HT-29 (cell line): ENCODE measurements at regions not wholly inside any gene's neighbourhood (a gene's known extent, or its start where the extent isn't known, plus 50 kb on each side); places are given as distances from the start of the nearest gene placed in this dataset.
A peak's percentile ranks its signal among the peaks of the same experiment; 100 is the strongest.

Source experiments
- DNase-seq: peaks from one replicate; pipeline ENCODE4 v3.0.0-alpha.2; 2015; ENCODE audit warnings: low spot score

DNA sequence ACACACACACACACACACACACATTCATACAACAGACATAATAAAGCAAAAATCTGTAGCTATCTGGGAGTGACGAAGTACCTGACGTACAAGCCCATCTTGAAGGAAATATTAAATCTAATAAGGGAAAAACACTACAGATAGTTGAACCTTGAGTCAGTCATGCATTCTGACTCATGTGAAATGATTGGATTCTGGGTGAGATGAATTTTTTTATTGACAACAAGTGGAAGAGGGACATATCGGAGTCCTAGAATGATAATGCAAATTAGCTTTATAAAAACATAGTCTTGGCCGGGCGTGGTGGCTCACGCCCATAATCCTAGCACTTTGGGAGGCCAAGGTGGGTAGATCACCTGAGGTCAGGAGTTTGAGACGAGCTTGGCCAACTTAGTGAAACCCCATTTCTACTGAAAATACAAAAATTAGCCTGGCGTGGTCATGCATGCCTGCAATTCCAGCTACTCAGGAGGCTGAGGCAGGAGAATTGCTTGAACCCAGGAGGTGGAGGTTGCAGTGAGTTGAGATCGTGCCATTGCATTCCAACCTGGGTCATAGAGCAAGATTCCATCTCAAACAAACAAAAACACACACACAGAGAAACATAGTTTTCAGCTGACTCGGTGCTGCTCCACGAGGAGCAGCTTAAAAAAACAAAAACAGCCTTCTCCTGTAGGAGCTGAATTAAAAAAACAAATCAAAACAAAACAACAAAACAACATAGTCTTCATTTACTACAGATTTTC lies 154.4 kb upstream of the MKLN1 start:
- DNase-seq, result no peak

DNA sequence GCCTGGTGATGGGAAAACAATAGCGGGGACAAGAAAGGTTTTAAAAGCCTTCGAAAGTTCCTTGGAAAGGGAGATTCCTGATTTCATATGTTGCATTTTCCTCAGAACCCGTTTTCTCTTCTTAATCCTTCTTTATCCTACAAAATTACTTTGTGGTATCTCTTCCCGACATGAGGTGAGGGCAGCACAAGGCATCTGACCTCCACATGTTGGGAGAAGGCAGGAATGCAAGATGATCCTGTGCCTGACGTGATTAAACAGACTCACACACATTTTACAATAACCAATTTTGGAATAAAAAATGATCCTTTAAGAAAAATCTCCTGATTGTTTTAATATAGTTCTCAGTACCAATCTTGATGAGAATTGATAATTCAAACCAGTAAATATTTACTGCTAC lies 153.3 kb upstream of the MKLN1 start:
- no peak for DNase-seq

DNA sequence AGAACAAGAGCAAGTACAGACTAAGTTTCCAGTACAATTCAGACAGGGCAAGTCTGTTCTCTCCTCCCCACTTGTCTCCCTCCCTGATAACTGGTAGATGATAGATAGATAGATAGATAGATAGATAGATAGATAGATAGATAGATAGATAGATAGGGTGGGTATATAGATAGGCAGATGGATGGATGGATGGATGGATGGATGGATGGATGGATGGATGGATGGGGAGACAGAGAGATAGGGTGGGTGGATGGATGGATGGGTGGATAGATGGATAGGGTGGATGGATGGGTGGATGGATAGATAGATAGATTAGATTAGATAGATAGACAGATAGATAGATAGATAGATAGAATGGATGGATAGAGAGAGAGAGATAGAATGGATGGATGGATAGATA lies 152.8 kb upstream of the MKLN1 start:
- no peak for DNase-seq

DNA sequence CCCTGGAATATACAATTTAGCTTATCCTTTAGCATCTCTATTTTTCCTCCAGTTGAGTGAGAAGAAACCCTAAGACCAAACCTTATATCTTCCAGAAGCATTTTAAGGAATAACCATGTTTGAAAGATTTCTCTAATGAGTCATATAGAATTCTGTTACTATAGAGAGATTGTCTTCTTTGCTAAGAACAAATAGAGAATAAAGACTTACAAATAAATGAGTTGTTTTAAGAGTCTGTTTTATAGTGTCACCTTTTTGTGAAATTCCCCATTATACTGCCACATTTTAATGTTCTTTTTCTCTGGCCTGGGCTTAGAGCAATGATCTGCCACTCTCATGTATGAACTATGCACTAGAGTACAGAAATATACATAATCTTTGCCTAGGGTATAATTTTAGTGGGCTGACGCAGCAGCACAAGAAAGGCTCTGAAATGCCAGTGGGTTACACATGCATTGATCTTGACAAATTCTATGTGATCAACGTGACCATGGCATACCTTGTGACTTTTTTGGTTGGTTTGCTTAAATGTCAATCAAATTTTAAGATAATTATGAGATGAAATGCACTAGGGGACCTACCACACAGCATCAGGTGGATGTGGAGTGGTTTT lies 145.1 kb upstream of the MKLN1 start:
- no peak for DNase-seq

DNA sequence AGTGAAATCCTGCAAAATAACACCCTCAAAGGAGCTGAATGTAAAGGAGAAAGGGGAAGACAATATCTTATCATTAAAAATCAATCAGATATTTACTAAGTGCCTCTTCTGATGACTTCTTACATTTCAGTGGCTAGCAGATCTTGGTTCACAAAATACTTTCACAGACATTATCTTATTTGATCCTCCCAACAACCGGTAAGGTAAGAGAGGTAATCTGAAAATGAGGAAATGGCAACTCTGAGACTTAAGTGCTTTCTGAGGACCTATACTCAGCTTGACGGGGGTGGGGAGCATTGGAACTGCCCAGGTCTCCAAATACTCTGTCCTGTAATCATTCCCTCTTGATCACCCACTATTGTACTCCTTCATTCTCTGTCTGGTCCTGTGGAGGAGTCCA lies 144.6 kb upstream of the MKLN1 start:
- no peak for DNase-seq

DNA sequence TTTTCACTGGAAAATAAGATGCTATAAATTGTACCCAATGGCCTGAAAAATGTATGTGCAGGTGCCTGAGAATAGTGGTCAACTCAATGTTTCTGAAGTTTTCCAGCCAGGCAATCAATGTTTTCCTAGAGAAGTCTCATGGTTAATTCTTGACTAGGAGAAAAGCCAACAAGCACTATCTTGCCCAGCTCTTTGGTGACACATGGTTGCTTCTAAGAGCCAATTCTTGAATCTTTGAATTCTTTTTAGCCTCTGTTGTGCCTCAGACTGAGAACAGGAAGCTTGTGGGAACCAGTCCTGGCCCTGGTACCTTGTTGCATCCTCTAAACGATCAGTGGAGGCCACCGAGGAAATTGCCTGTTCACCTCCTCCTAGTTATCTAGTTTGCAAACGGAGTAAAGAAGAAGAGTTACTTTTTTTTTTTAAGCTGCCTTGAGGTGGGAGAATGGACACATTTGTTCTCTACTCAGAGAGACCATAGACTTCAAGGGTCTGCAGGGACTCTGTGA lies 144.0 kb upstream of the MKLN1 start:
- no peak for DNase-seq

DNA sequence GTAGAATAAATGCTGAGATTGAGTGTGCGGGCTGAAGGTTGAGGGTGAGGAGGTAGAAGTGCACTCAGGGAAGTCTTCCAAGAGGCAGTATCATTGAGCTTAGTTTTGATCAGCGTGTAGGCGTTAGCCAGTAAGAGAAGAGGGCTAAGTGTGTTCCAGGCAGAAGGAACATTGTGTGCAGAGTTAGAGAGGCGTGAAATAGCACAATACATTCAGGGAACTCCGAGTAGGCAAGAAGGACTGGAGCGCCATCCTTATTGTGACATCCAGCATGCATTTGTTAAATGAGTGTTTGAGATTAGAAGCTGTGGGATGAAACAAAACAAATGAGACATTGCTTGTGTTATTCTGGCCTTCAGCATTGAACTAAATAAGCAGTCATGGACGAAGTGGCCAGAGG lies 140.9 kb upstream of the MKLN1 start:
- DNase-seq, result no peak

DNA sequence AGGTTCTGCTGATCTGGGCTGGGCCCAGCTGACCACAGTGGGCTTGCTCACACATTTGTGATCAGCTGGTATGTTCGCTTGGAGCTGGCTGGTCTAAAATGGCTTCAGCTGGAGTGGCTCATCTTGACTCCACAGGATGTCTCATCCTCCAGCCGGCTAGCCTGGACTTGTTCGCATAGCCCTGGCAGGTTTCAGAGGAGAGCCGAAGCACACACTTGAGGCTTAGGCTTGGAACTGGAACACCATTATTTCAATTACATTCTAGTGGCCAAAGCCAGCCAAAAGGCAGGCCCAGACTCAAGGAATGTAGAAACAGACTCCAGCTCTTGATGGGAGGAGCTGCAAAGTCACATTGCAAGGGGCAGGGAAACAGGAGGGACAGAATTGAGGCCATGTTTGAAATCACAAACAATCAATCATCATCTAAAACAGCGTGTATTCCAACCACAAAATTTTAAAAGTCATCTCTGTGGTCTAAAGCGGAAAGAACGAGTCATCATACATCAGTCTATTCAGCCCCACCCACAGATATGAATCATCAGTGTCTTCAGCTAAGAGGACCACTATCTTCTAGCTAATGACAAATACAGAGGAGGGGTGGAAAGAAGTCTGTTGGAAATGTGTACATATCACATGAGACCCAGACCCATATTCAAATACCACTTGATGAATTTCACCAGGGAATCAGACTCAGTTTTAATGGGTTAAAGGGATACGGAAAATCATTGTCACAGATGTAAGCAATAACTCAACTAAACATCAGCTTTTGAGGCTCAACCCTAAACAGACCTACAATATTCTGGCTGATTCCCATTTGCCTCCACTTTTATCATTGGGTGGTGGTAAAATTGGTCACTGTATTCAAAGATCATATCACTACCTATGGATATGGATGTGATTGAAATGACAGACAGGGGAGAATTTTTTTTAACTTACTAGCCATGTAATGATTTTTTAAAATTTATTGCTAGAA lies 139.0 kb upstream of the MKLN1 start:
- no peak for DNase-seq

DNA sequence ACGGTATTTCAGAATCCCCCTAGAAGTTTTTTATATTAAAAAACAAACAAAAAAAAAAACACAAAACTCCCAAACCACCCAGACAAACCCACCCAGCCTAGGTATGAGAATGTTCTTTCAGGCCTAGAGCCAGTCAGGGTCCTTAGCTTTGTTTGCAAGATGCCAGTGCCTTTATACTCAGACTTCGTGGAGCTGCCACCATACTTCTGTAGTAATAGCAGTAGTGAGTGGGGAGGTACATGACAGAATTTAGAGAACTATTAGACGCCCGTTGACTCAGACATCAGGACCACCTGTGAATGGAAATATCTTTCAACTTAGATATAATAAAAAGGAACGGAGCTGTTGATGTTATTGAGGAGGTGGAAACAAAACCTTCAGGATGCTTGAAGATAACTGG lies 138.2 kb upstream of the MKLN1 start:
- DNase-seq, result no peak

DNA sequence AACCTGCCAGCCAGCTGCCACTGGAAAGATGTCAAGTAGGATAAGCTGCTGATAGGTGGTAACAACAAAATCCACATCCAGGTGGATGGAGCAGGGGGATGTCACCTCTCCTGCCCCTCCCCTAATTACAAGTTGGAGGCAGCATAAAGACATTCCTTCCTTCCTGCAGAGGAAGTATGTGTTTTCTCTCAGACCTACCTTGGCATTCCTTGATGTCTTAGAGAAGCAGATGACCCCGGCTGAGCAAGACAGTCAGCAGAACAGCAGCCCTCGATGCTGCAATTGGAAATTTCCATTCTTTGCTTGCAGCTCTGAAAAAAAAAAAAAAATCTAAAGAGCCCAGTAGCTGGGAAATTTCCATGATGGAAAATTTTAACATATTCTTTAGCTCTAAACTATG lies 137.5 kb upstream of the MKLN1 start:
- DNase-seq, result no peak

DNA sequence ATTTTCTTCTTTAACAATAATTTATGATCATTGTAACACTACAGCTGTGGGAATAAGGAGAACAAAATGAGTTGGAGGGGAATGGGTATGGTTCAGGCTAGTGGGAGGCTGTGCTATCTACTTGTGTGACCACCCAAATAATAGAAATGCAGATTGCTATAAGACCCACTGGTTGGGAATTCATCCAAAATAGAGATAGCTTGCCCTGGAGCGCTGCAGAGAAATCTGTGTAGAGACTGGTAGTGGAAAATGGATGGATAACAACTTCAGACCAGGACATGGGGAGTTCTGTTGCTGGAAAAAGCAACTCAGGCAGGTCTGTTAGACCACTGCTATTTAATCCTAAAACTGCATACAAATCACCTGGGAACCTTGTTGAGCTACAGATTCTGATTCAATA lies 137.1 kb upstream of the MKLN1 start:
- DNase-seq, result no peak

DNA sequence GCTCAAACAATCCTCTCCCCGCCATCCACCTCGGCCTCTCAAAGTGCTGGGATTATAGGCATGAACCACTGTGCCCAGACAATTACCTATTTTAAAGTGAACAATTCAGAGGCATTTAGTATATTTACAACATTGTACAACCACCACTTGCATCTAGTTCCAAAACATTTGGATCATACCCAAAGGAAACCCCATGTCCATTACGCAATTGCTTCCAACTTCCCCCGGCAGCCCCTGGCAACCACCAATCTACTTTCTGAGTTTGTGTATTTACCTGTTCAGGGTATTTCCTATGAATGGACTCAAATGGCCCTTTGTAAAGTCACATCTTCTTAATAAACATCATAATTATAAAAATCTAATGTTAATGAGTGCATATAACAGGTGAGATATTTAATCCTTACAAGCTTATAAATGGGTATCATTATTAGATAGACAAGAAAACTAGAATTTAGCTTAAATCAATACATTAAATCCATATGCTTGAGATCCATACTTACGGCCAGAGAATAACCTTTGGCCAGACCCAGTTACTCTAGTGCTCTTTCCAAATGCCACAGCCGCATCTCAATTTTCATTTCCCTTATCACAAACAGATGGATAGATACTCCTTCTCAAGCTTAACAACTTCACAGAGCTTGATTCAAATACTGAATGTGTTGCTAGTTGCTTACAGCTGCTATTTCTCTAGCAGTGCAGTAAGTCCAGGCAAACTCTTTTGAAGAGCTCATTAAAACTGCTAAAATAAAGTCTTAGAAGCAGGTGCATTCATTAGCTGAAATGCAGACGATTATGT lies 133.4 kb upstream of the MKLN1 start:
- DNase-seq, result no peak

DNA sequence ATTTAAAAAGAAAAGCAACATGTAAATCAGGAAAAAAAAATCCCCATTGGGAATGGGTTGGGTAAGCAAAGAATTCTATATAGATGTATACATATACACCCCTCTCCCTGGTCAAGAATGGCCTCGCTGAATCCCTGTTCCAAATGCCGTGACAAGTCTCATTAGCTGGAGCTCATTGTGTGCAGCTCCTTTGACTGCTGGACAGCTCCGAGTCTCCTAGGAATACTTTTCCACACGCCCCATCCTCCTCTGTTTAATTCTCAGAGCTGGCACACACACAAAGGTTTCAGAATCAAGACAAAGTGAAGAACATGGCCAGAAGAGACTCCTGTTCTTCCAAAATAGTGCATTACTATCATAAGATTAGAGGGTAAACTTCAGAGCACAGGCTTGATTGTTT lies 130.9 kb upstream of the MKLN1 start:
- no peak for DNase-seq

DNA sequence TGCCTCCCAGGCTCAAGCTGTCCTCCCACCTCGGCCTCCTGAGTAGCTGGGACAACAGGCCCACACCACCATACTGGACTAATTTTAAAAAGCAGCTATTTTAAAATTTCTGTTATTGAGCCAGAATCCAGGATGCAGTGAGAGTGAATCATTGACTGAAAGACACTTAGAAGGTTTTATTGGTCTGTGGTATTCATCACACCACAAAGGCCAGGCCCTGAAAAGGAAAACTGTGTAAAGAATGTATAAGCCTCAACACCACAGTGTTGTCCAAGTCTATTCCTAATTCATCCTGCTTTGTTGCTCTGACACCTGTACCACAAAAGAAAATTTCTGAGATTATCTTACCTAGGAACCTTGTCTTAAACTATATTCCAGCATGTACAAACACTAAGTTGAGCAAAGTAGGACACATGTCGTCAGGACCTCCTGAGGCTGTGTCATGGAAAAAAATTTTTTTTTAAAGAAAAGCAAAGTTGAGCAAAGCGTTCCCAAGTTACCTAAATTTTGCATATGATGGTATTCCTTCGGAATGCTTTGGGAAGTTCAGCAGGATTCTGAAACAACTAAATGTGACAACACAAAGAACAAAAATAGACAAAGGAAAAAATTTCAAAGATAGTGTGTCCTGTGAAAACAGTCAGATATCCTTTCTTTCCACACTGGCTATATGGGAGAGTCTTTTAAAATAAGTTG lies 129.6 kb upstream of the MKLN1 start:
- DNase-seq, result no peak

DNA sequence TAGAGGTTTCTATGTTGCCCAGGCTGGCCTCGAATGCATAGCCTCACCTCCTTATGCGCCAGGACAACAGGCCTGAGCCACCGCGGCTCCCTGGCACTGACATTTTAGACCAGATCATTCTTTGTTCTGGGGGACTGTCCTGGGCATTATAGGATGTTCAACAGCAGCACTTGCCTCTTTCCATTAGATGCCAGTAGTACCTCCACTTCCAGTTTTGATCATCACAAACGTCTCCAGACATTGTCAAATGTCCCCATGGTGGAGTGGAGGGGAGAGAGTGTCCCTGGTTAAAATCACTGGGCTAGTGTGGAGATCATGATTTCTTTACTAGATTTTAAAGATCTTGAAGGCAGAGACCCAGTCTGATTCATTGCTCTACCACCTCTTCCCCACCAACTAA lies 125.2 kb upstream of the MKLN1 start:
- no peak for DNase-seq

DNA sequence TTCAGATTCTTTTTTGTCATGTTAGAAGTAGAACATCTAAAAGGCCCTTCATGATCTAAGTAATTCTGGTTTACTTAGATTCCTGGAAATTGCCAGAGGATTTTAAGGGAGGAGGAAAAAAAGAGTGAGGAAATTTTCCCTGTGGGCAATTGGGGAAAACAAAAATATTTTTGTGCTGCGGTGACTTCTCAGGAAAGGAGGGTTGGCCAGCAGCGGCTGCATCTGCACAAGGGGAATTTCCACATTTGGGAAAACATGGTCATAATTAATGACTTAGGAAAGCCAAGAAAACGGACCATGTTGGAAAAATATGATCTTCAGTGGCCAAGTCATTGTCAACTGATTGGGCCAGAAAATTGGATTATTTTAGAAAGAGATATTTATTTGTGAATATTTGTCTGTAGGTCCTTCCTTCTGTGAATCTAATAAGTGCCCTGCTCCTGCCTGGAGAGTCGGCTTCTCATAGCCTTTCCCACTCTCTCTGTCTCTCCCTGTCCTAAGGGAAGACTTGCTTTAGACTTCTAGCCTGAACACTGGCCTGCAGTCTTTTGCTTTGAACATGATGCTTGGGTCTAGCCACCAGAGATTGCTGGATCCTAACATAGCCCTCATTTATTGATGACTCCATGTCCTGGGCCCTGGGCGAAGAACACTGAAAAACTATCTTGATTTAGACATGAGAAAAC lies 124.2 kb upstream of the MKLN1 start:
- no peak for DNase-seq

DNA sequence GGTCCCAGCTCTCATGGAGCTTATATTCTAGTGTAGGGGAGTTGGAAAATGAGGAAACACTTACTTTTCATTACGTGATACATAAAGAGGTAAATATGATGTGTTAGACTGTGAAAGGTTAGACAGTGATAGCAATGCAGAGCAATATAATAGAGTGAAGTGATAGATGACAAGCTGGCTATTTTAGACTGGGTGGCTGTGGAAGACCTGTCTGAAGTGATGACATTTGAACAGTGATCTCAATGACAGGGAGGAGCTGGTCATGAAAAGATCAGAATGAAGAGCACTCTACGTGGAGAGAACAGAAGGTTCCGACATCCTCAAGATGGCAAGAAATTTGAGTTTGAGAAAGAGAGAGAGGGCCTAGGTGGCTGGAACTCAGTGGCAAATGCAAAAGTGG lies 118.9 kb upstream of the MKLN1 start:
- DNase-seq, result no peak

DNA sequence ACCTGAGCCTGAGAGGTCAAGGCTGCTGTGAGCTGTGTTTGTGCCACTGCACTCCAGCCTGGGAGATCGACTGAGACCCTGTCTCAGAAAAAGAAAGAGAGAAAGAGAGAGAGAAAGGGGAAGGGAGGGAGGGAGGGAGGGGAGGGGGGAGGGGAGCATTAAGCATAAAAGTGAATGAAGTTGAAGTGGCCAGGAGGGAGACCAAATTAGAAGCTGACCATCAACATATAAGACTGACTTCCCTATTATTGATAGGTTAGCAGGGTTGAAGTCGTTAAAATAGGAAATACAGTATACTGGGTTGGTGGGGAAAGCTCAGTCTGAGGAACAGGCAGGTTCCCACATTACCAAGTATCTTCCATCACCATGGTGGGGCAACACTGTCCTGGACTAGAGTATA lies 117.1 kb upstream of the MKLN1 start:
- no peak for DNase-seq

DNA sequence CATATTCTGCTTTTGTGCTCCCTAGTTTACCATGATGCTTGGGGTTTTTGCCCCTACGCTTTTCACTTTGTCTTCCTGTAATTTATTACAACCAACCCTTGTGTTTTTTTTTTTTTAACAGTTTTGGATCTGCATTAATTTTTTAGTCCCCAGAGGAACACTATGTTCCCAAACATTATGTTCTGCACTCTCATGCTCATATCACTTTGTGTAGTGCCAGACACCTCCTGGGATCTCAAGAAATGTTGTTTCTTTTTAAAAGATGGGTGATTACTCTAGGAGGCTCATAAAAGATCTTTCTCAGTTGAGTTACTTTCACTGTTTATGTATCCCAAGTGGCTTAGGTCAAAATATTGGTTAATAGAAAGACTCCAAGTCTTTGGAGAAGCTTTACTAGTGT lies 116.2 kb upstream of the MKLN1 start:
- DNase-seq, result no peak

DNA sequence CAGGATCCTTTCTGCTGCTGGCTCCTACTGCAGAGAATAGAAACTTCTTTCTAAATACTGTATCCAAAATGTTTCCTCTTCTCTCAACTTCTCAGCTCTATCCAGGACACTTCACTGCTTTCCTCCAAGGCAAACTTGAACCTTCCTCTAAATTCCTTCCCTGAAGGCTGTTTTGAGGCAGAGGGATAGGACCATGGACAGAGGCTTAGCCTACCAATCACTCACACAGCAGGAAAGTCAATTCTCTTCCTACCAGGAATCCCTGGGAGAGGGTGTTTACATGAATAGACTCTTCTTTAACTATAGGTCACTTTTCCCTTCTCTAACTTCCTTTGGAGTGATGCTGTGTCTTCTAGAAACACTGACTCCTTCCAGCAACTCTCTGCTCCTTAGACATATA lies 115.6 kb upstream of the MKLN1 start:
- peak; percentile 26 for DNase-seq
